ENCODE measurements at regions not wholly inside any gene's neighbourhood (a gene's known extent, or its start where the extent isn't known, plus 50 kb on each side); places are given as distances from the start of the nearest gene placed in this dataset.

DNA sequence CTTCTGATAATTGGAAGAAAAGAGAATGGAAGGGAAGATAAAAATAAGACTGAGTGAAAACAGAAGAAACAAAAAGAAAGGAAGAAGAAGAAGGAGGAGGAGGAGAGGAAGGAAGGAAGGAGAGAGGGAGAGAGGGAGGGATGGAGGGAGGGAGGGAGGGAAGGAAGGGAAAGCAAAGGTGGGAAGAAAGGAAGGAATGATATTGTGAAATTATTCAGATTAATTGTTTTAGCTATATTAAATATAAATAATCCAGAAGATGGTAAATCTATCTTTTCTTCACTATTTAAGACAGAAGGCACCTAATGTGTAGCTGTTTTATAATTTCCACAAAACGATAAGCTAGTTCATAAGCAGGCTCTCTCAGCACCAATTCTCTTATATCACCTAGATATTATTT is 191.3 kb upstream of the LRRC7 start:
- TF ChIP-seq ZSCAN20 (CRISPR knock-in tag; IDR thresholded peaks at IDR 0.05) = no peak
- TF ChIP-seq, protein P1, sequence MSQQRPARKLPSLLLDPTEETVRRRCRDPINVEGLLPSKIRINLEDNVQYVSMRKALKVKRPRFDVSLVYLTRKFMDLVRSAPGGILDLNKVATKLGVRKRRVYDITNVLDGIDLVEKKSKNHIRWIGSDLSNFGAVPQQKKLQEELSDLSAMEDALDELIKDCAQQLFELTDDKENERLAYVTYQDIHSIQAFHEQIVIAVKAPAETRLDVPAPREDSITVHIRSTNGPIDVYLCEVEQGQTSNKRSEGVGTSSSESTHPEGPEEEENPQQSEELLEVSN (IDR thresholded peaks at IDR 0.05; ENCODE audit: borderline replicate concordance, low read depth) = no peak
- TF ChIP-seq RARB (CRISPR knock-in tag; IDR thresholded peaks at IDR 0.05) = no peak
- TF ChIP-seq GATA3 (IDR thresholded peaks at IDR 0.05; ENCODE audit: borderline replicate concordance) = no peak
- no peak for TF ChIP-seq HOXA7 (CRISPR knock-in tag; IDR thresholded peaks at IDR 0.05)
- no peak for TF ChIP-seq NPAS2 (CRISPR knock-in tag; IDR thresholded peaks at IDR 0.05; ENCODE audit: borderline replicate concordance)
- no peak for TF ChIP-seq ZFP36 (IDR thresholded peaks at IDR 0.05; ENCODE audit: borderline replicate concordance, partially characterized antibody)
- no peak for TF ChIP-seq POLR2A (IDR thresholded peaks at IDR 0.05; ENCODE audit: low read length)
- TF ChIP-seq ZNF302 (CRISPR knock-in tag; IDR thresholded peaks at IDR 0.05) = no peak
- TF ChIP-seq FOSL2 (IDR thresholded peaks at IDR 0.05) = no peak
- TF ChIP-seq FOSL2 (CRISPR knock-in tag; IDR thresholded peaks at IDR 0.05) = no peak
- TF ChIP-seq, protein P2, sequence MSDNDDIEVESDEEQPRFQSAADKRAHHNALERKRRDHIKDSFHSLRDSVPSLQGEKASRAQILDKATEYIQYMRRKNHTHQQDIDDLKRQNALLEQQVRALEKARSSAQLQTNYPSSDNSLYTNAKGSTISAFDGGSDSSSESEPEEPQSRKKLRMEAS (IDR thresholded peaks at IDR 0.05) = no peak
- no peak for TF ChIP-seq FOSB (CRISPR knock-in tag; IDR thresholded peaks at IDR 0.05)
- ATAC-seq (no peak), FAIRE-seq (no peak), DNase-seq (ENCODE audit: low read depth in 1 of 2, low spot score in 1 of 2) (no peak)
- 0% methylated on average over 1 of the region's 1 CpG for WGBS (ENCODE audit: missing lambda C conversion rate)
- ChIA-PET CTCF (no interaction called here), POLR2A (no interaction called here)
- no peak overlapping the region for H3K4me2 ChIP-seq
- no peaks in the 10 kb centered on the region for H3K4me1 ChIP-seq
- H3K27ac ChIP-seq = no peak overlapping the region
- no peaks in the 10 kb centered on the region for H3K9me3 ChIP-seq
- no peak overlapping the region for H3K4me3 ChIP-seq

DNA sequence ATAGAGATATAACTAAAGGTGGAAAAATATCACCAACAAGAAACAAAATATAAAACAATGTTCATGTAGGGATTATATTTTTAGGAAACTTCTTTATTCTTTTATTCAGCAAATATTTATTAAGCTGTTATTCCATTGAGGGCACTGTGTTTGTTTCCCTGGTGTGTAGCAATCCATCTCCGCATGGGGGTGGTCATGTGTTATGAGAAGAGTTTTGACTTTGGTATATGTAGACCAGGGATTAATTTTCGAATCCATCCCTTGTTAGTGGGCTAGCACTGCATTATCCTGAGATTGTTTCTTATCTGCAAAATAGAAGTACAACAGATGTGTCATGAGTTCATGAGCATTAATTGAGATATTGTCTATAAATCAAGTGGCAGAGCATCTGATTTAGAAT is 190.2 kb upstream of the LRRC7 start:
- Histone ChIP-seq H3K4me2 (no peak overlapping the region), H3K27ac (no peak overlapping the region), H3K4me3 (no peak overlapping the region), H3K9me3 (no peaks in the 10 kb centered on the region), H3K4me1 (no peaks in the 10 kb centered on the region)
- ChIA-PET POLR2A (no interaction called here), CTCF (no interaction called here)
- DNase-seq (ENCODE audit: low read depth in 1 of 2, low spot score in 1 of 2) = no peak
- WGBS (ENCODE audit: missing lambda C conversion rate) = 21% methylated on average over 2 of the region's 2 CpGs
- TF ChIP-seq RFX5 (IDR thresholded peaks at IDR 0.05) = no peak
- no peak for TF ChIP-seq HOXB13 (CRISPR knock-in tag; IDR thresholded peaks at IDR 0.05; ENCODE audit: low read depth)
- TF ChIP-seq JUNB (IDR thresholded peaks at IDR 0.05) = no peak
- TF ChIP-seq, protein P3, sequence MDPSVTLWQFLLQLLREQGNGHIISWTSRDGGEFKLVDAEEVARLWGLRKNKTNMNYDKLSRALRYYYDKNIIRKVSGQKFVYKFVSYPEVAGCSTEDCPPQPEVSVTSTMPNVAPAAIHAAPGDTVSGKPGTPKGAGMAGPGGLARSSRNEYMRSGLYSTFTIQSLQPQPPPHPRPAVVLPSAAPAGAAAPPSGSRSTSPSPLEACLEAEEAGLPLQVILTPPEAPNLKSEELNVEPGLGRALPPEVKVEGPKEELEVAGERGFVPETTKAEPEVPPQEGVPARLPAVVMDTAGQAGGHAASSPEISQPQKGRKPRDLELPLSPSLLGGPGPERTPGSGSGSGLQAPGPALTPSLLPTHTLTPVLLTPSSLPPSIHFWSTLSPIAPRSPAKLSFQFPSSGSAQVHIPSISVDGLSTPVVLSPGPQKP (IDR thresholded peaks at IDR 0.05; ENCODE audit: low read depth, low read length) = no peak
- TF ChIP-seq EHF (CRISPR knock-in tag; IDR thresholded peaks at IDR 0.05) = no peak
- TF ChIP-seq SREBF2 (IDR thresholded peaks at IDR 0.05) = no peak
- no peak for TF ChIP-seq FOXS1 (CRISPR knock-in tag; IDR thresholded peaks at IDR 0.05)
- TF ChIP-seq KDM5A (IDR thresholded peaks at IDR 0.05) = no peak
- TF ChIP-seq HEYL (CRISPR knock-in tag; IDR thresholded peaks at IDR 0.05) = no peak
- TF ChIP-seq RNF2 (IDR thresholded peaks at IDR 0.05; ENCODE audit: borderline replicate concordance, low read depth) = no peak
- TF ChIP-seq, protein P4, sequence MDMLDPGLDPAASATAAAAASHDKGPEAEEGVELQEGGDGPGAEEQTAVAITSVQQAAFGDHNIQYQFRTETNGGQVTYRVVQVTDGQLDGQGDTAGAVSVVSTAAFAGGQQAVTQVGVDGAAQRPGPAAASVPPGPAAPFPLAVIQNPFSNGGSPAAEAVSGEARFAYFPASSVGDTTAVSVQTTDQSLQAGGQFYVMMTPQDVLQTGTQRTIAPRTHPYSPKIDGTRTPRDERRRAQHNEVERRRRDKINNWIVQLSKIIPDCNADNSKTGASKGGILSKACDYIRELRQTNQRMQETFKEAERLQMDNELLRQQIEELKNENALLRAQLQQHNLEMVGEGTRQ (IDR thresholded peaks at IDR 0.05) = no peak
- TF ChIP-seq PHF8 (IDR thresholded peaks at IDR 0.05; ENCODE audit: borderline replicate concordance, low read depth) = no peak
- no peak for TF ChIP-seq NR3C1 (IDR thresholded peaks at IDR 0.05)
- TF ChIP-seq, protein P5, sequence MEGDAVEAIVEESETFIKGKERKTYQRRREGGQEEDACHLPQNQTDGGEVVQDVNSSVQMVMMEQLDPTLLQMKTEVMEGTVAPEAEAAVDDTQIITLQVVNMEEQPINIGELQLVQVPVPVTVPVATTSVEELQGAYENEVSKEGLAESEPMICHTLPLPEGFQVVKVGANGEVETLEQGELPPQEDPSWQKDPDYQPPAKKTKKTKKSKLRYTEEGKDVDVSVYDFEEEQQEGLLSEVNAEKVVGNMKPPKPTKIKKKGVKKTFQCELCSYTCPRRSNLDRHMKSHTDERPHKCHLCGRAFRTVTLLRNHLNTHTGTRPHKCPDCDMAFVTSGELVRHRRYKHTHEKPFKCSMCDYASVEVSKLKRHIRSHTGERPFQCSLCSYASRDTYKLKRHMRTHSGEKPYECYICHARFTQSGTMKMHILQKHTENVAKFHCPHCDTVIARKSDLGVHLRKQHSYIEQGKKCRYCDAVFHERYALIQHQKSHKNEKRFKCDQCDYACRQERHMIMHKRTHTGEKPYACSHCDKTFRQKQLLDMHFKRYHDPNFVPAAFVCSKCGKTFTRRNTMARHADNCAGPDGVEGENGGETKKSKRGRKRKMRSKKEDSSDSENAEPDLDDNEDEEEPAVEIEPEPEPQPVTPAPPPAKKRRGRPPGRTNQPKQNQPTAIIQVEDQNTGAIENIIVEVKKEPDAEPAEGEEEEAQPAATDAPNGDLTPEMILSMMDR (IDR thresholded peaks at IDR 0.05) = no peak
- no peak for TF ChIP-seq HOXB5 (CRISPR knock-in tag; IDR thresholded peaks at IDR 0.05)
- no peak for TF ChIP-seq GATA3 (IDR thresholded peaks at IDR 0.05; ENCODE audit: borderline replicate concordance)
- TF ChIP-seq NPAS2 (CRISPR knock-in tag; IDR thresholded peaks at IDR 0.05; ENCODE audit: borderline replicate concordance) = no peak
- FAIRE-seq = no peak
- ATAC-seq = no peak

Measured in A549 (cell line).